Gastroesophageal sphincter (tissue), 3 donors: ENCODE measurements at regions not wholly inside any gene's neighbourhood (a gene's known extent, or its start where the extent isn't known, plus 50 kb on each side); places are given as distances from the start of the nearest gene placed in this dataset.

Experiments
- EP300 ChIP-seq: sonication (generic); formaldehyde crosslinking; IDR thresholded peaks from one replicate; pipeline ENCODE4 v1.6.1; 2017; ENCODE audit warnings: antibody characterized with exemption, mild to moderate bottlenecking
- POLR2A ChIP-seq, 2 donors: fragments of 450-650 bp; IDR thresholded peaks; one replicate each; pipeline ENCODE4 v1.6.1; 2017; ENCODE audit warnings: antibody characterized with exemption in 2 of 2, mild to moderate bottlenecking in 2 of 2, moderate library complexity in 1 of 2
- POLR2AphosphoS5 ChIP-seq: sonication (generic); formaldehyde crosslinking; IDR thresholded peaks from one replicate; pipeline ENCODE4 v1.6.1; 2017; ENCODE audit warnings: antibody characterized with exemption
- TF ChIP-seq, protein P1 (sequence below), 4 experiments: fragments of 200-600 bp in 2 of 4; fragments of 450-650 bp in 2 of 4; sonication (generic) in 1 of 4; IDR thresholded peaks; one replicate each; pipeline ENCODE4 v1.5.1; 2017 to 2019; ENCODE audit warnings: antibody characterized with exemption in 4 of 4, mild to moderate bottlenecking in 2 of 4, moderate library complexity in 2 of 4

DNA sequence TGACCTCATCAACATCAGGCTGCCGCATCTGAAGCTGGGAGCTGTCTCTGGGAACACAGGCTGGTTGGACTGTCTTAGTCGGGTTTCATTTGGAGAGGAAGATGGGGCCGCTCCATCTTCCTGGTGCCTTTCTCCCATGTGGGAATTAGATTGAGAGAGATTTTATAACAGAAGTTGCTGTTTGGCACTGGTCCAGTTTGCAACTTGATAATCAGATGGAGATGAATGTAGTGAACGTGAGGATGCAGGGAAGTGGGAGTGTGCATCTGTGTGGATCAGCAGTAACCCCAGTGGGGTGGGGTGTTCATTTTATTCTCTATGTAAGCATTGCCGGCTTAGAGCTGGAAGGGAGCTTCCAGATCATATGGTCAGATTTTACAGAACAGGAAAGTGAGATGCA is 250.9 kb downstream of the DCDC2C start:
- TF ChIP-seq, protein P1, sequence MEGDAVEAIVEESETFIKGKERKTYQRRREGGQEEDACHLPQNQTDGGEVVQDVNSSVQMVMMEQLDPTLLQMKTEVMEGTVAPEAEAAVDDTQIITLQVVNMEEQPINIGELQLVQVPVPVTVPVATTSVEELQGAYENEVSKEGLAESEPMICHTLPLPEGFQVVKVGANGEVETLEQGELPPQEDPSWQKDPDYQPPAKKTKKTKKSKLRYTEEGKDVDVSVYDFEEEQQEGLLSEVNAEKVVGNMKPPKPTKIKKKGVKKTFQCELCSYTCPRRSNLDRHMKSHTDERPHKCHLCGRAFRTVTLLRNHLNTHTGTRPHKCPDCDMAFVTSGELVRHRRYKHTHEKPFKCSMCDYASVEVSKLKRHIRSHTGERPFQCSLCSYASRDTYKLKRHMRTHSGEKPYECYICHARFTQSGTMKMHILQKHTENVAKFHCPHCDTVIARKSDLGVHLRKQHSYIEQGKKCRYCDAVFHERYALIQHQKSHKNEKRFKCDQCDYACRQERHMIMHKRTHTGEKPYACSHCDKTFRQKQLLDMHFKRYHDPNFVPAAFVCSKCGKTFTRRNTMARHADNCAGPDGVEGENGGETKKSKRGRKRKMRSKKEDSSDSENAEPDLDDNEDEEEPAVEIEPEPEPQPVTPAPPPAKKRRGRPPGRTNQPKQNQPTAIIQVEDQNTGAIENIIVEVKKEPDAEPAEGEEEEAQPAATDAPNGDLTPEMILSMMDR (IDR thresholded peaks at IDR 0.05): no peak
- TF ChIP-seq POLR2A (IDR thresholded peaks at IDR 0.05) (no peak), EP300 (no peak), POLR2AphosphoS5 (no peak)
